NCI-H2081 treated with DMSO at 0.1 percent for 48 hours (cell line): ENCODE measurements at regions not wholly inside any gene's neighbourhood (a gene's known extent, or its start where the extent isn't known, plus 50 kb on each side); places are given as distances from the start of the nearest gene placed in this dataset.
A peak's percentile ranks its signal among the peaks of the same experiment; 100 is the strongest.

Experiments used
- DNase-seq: peaks from one replicate; lab custom pipeline; 2025; lab: John Stamatoyannopoulos, UW

- DNase-seq: no peak
These were observed 340.2 kb downstream of the SEC23A start for GRCh38 chr14:38762845-38763244.

DNA sequence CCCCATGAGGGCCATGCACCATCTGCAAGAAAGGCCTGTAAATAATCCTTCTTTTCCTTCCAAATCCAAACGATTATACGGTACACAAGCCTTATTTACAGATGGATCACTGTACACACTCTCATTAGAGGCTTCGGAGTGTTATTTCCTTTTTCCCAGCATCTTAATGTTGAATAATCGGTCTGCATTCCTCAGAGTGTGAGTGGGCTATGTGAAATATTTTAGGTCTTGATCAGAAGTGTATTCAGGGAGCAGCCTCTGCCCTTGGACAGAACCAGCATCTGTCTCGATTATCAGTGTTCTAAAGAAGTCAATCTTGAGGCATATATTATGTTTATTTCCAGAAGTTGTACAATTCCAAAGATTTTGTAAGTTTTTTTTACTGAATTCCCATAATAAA lies 340.6 kb downstream of the SEC23A start:
- no peak for DNase-seq

GRCh38 chr14:38761033-38761432 lies 342.0 kb downstream of the SEC23A start:
- DNase-seq: no peak

- DNase-seq: no peak
These were observed 344.4 kb downstream of the SEC23A start for GRCh38 chr14:38758661-38759060.

GRCh38 chr14:38755036-38755435 lies 348.0 kb downstream of the SEC23A start:
- DNase-seq: no peak

DNA sequence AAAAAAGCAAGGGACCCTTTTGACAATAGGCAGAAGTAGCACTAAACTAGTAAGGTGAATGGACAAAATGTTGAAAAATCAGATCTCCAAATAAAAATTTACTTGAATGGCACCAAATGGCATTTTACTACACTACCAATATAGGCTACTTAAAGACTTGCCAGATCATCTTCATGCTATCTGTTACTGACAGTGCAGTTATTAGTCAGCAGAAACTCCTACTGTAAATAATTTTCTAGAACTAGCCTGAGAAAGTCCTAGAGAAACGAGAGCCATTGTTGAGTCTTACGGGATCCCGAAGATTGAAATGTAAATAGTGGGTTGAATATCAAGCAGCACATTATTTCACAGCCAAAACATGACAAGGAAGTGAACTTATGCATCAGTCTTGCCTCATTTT lies 350.3 kb downstream of the SEC23A start:
- DNase-seq: no peak

DNA sequence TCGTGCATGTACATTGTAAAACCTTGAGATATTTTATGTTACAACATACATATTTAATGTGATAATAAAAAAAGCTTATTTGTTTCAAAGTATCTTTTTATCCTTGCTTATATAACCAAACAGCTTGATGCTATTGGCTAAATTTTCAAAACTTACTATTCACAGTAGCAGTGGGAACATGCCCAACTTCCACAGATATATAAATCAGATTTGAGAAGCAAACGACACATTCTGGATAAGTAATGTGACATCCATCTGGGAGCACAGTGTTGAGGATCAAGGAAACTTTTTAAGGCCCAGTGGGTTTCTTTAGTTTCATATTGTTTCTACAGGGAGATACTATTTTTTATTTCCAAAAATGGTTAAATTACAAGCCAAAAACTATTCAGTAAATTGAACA lies 350.7 kb downstream of the SEC23A start:
- no peak for DNase-seq

- no peak for DNase-seq
These were observed 351.6 kb downstream of the SEC23A start for GRCh38 chr14:38751459-38751858.

DNA sequence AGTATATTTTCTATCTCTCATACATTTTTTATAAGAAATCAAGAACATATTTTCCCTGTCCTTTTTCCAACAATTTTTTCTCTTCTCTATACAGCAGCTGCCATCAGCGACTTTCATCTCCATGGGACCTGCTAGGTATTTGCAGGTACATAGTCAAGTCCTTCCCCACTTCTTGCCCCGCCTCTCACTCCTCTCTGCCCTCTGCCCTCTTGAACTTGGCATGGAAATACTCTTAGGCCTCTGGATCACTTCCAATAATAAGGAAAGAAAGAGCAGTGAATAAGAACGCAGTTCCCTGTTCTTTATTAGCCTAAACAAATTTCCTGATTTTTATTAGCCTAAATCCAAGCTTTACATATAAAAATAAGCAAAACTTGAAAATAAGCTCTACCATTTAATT lies 353.1 kb downstream of the SEC23A start:
- no peak for DNase-seq

- no peak for DNase-seq
These were observed 357.2 kb downstream of the SEC23A start for GRCh38 chr14:38745861-38746260.

DNA sequence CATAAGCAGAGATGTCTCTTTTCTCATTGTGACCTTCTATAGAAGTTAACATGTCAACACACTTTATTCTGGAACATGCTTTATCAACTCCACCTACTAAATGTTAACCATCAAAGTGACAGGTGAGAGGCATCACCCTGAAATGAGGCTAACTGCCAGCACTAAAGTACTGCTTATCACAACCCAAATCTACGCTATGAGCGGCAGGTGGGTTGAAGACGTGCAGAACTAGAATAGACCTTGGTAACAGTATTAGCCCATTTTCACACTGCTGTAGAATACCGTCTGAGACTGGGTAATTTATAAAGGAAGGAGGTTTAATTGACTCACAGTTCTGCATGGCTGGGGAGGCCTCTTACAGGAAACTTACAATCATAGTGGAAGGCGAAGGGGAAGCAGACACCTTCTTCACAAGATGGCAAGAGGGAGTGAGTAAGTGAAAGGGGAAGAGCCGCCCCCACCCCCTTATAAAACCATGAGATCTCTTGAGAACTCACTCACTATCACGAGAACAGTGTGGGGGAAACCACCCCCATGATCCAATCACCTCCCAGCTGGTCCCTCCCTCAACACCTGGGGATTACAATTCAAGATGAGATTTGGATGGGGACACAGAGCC lies 359.0 kb downstream of the SEC23A start:
- no peak for DNase-seq

- DNase-seq: no peak
These were observed 365.2 kb downstream of the SEC23A start for GRCh38 chr14:38737686-38738407.

GRCh38 chr14:38735005-38735404 lies 368.0 kb downstream of the SEC23A start:
- DNase-seq: no peak

- DNase-seq: no peak
These were observed 371.1 kb downstream of the SEC23A start for GRCh38 chr14:38731962-38732361.

DNA sequence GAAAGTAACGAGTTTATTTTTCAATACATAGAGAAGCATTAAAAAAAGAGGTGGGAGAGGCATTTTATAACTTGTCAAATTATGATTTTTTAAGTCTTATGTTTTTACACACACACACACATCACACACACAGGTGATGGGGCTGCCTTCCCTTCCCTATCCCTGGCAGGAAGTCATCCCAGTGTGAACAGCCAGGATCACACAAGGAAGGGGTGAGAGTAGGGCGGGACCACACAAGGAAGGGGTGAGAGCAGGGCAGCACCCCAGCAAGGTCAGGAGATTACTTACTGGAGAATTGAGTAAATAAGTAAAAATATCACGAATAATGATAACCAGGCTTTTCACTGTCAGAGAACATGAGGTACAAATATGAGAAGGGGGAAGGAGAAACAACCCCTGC lies 372.6 kb downstream of the SEC23A start:
- DNase-seq: no peak

- no peak for DNase-seq
These were observed 375.3 kb downstream of the SEC23A start for GRCh38 chr14:38727731-38728130.

GRCh38 chr14:38724621-38725020 lies 378.4 kb downstream of the SEC23A start:
- no peak for DNase-seq

DNA sequence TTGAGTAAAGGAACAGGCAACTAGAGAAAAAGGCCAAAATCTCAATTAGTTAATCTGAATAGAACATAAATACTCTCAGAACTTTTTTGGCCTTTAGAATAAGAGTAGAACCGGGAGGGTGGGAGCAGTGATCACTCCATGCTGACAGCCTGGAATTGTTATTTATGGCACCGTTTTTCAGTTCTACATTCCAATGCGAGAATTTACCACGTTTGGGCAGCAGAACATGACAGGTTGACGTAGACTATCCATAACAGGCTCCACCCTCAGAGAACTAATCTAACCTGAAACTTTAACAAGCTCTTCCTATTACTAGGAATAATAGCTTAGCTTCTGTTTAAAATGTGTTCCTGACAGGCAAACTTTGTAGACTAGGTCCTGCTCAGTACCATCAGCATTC lies 379.1 kb downstream of the SEC23A start:
- DNase-seq: no peak

- DNase-seq: no peak
These were observed 379.8 kb downstream of the SEC23A start for GRCh38 chr14:38723277-38723676.

DNA sequence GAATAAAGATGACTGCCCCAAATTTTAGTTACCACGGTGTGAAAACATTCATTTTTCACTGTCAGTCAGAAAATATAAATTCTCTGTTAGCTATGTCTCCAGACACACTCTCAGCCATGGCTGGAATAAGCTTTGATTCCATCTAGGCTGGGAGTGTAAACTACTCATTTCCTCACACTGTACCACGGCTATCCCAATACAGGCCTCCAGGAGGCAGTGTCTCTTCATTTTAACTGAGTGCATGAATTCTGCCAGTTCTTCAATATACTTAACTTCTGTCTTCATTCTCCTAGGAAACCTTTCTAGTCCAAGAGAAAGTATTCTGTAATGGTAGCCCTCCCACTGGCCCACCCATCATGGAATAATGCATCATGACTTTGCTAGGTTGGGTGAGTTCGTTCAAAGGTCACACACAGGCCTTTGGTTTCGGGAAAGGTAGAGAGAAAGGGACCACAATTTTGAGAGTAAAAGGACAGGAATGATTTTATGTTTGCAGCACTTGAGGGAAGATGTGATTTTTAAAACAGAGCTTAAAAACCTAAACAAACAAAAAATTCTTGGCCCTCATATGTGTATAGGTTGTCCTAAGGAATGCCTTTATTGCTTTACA lies 381.1 kb downstream of the SEC23A start:
- DNase-seq: no peak

GRCh38 chr14:38718519-38718918 lies 384.5 kb downstream of the SEC23A start:
- DNase-seq: no peak

DNA sequence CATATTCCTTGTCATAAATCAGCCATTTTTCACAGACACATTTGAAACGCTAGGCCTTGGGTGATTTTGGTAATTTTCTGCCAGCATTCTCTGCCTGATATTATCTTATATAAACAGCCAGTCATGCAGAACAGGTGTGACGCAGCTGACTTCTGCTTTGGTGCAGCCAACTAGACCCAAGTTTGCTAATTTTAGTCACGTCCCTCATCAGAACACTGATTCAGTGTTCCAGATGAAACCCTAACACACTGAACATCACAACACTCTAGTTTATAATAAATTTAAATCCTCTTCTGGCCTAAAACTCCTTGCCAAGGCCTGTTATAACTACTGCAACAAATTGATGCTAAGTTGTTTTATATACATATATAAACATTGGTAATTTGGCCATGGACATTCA lies 386.1 kb downstream of the SEC23A start:
- DNase-seq: peak; percentile 20

- DNase-seq: no peak
These were observed 392.2 kb downstream of the SEC23A start for GRCh38 chr14:38710881-38711280.

DNA sequence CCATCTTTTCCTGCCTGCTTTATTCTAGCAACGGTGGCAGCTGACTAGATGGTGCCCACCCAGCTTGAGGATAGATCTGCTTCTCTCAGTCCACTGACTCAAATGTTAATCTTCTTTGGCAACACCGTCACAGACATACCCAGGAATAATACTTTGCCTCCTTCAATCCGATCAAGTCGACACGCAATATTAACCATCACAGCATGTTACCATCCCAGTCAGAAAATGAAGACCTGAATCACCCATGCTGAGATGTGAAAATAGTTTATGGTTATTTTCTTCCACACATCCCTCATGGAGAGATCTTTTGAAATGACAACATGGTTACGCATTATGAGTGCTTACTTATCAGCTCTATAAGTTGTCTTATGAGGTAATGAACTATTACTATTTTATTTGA lies 392.8 kb downstream of the SEC23A start:
- DNase-seq: no peak
